ENCODE measurements at regions not wholly inside any gene's neighbourhood (a gene's known extent, or its start where the extent isn't known, plus 50 kb on each side); places are given as distances from the start of the nearest gene placed in this dataset.

GRCh38 chr14:26143057-26143456, 454.8 kb downstream of the NOVA1 start:
- 44 to 56% methylated on average over 2 of the region's 2 CpGs for WGBS, 2 donors
- Histone ChIP-seq H3K9me3 (no peaks in the 10 kb centered on the region), H3K27me3 (no peaks in the 10 kb centered on the region), H3K27ac (no peak overlapping the region), H3K36me3 (no peaks in the 10 kb centered on the region), H3K4me3 (no peak overlapping the region), H3K4me1 (no peaks in the 10 kb centered on the region)
- DNase-seq (no peak), ATAC-seq (ENCODE audit: low FRiP score in 2 of 2) (no peak)
- TF ChIP-seq EP300 (IDR thresholded peaks at IDR 0.05) (no peak), CTCF (IDR thresholded peaks at IDR 0.05) (no peak), POLR2A (IDR thresholded peaks at IDR 0.05) (no peak), POLR2AphosphoS5 (IDR thresholded peaks at IDR 0.05) (no peak)

GRCh38 chr14:26138764-26139445, 458.9 kb downstream of the NOVA1 start:
- H3K36me3 ChIP-seq, result no peaks in the 10 kb centered on the region
- H3K4me1 ChIP-seq, result no peaks in the 10 kb centered on the region
- TF ChIP-seq POLR2AphosphoS5 (IDR thresholded peaks at IDR 0.05) (no peak), EP300 (IDR thresholded peaks at IDR 0.05) (no peak), POLR2A (IDR thresholded peaks at IDR 0.05) (no peak), CTCF (IDR thresholded peaks at IDR 0.05) (no peak)
- WGBS, 2 donors, result 38 to 40% methylated on average over 2 of the region's 2 CpGs
- DNase-seq (no peak), ATAC-seq (ENCODE audit: low FRiP score in 2 of 2) (no peak)
- no peaks in the 10 kb centered on the region for H3K9me3 ChIP-seq
- H3K27ac ChIP-seq, result no peak overlapping the region
- no peaks in the 10 kb centered on the region for H3K27me3 ChIP-seq
- H3K4me3 ChIP-seq, result no peak overlapping the region

- Histone ChIP-seq H3K27ac (no peak overlapping the region), H3K4me1 (no peaks in the 10 kb centered on the region), H3K9me3 (no peaks in the 10 kb centered on the region), H3K36me3 (no peaks in the 10 kb centered on the region), H3K27me3 (no peaks in the 10 kb centered on the region), H3K4me3 (no peak overlapping the region)
- 36 to 44% methylated on average over 1 of the region's 1 CpG for WGBS, 2 donors
- no peak for ATAC-seq (ENCODE audit: low FRiP score in 2 of 2)
- no peak for TF ChIP-seq CTCF (IDR thresholded peaks at IDR 0.05)
- TF ChIP-seq POLR2AphosphoS5 (IDR thresholded peaks at IDR 0.05), result no peak
- TF ChIP-seq POLR2A (IDR thresholded peaks at IDR 0.05), result no peak
- TF ChIP-seq EP300 (IDR thresholded peaks at IDR 0.05), result no peak
- DNase-seq, result no peak
Measured at GRCh38 chr14:26137161-26137560, 460.7 kb downstream of the NOVA1 start.

- H3K9me3 ChIP-seq, result no peaks in the 10 kb centered on the region
- H3K27me3 ChIP-seq, result no peaks in the 10 kb centered on the region
- H3K4me1 ChIP-seq, result no peaks in the 10 kb centered on the region
- no peak overlapping the region for H3K27ac ChIP-seq
- H3K36me3 ChIP-seq, result no peaks in the 10 kb centered on the region
- TF ChIP-seq CTCF (IDR thresholded peaks at IDR 0.05), result no peak
- no peak for TF ChIP-seq POLR2A (IDR thresholded peaks at IDR 0.05)
- no peak for TF ChIP-seq POLR2AphosphoS5 (IDR thresholded peaks at IDR 0.05)
- no peak for TF ChIP-seq EP300 (IDR thresholded peaks at IDR 0.05)
- DNase-seq (no peak), ATAC-seq (ENCODE audit: low FRiP score in 2 of 2) (no peak)
- H3K4me3 ChIP-seq, result no peak overlapping the region
Measured at GRCh38 chr14:26132061-26132645, 465.7 kb downstream of the NOVA1 start.

- no peak for TF ChIP-seq POLR2A (IDR thresholded peaks at IDR 0.05)
- no peak for TF ChIP-seq POLR2AphosphoS5 (IDR thresholded peaks at IDR 0.05)
- TF ChIP-seq EP300 (IDR thresholded peaks at IDR 0.05), result no peak
- no peak for TF ChIP-seq CTCF (IDR thresholded peaks at IDR 0.05)
- ATAC-seq (ENCODE audit: low FRiP score in 2 of 2) (no peak), DNase-seq (no peak)
- no peaks in the 10 kb centered on the region for H3K36me3 ChIP-seq
- H3K27ac ChIP-seq, result no peak overlapping the region
- H3K9me3 ChIP-seq, result no peaks in the 10 kb centered on the region
- WGBS, 2 donors, result 74 to 83% methylated on average over 1 of the region's 1 CpG
- H3K4me1 ChIP-seq, result no peaks in the 10 kb centered on the region
- H3K27me3 ChIP-seq, result no peaks in the 10 kb centered on the region
- H3K4me3 ChIP-seq, result no peak overlapping the region
Measured at GRCh38 chr14:26130690-26131089, 467.1 kb downstream of the NOVA1 start.
